KBM-7 (cell line): ENCODE measurements at regions not wholly inside any gene's neighbourhood (a gene's known extent, or its start where the extent isn't known, plus 50 kb on each side); places are given as distances from the start of the nearest gene placed in this dataset.

ENCODE experiments used
- DNase-seq: peaks from one replicate; pipeline ENCODE4 v3.0.0-alpha.2; 2015
- in situ Hi-C: fragments of 300-500 bp; cut with MboI; formaldehyde crosslinking; loops from 2 replicates; pipeline ENCODE4 v1.14.3; 2020; ENCODE audit warnings: low sequenced_read_pairs, low pct_unique_long_range_greater_than_20kb, mixed read lengths

DNA sequence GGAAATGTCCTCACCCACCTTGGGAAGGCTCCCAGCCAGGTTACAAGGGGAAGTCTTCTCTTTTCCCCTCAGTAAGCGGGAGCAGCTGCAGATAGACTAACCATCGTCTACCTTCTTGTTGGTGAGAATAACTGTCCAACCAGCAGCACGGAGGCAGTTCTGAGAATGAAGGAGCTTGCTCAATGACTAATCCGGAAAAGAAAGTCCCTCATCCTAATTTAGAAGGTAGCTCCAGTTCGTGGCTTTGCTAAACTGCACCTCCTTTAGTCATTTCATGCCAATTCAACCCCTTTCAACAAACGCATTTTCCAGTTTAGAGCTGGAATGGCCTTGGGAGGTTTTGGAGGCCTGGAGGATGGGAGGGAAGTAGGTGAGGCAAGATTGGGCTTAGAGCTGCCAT is 527.4 kb upstream of the PROK2 start:
- in situ Hi-C loops, result no loop called here
- peak; percentile 45 for DNase-seq

DNA sequence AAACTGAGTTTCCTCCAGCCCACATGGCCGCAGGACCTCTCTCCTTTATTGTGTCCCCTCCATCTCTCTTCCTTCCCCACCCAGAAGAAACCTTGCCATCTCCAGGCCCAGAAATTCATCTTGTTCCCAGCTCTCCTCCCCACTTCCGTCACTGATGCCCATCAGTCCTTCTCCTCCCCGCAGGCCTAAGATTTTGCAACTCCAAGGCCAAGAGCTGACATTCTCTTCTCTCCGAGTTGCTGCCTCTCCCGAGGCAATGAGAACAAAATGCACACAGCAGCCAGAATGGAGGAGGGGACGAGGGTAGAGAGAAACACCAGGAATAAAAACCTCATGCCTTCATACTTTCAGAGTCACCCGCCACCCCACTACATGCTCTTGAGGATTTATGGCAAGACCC is 526.5 kb upstream of the PROK2 start:
- DNase-seq, result no peak
- in situ Hi-C loops, result no loop called here

DNA sequence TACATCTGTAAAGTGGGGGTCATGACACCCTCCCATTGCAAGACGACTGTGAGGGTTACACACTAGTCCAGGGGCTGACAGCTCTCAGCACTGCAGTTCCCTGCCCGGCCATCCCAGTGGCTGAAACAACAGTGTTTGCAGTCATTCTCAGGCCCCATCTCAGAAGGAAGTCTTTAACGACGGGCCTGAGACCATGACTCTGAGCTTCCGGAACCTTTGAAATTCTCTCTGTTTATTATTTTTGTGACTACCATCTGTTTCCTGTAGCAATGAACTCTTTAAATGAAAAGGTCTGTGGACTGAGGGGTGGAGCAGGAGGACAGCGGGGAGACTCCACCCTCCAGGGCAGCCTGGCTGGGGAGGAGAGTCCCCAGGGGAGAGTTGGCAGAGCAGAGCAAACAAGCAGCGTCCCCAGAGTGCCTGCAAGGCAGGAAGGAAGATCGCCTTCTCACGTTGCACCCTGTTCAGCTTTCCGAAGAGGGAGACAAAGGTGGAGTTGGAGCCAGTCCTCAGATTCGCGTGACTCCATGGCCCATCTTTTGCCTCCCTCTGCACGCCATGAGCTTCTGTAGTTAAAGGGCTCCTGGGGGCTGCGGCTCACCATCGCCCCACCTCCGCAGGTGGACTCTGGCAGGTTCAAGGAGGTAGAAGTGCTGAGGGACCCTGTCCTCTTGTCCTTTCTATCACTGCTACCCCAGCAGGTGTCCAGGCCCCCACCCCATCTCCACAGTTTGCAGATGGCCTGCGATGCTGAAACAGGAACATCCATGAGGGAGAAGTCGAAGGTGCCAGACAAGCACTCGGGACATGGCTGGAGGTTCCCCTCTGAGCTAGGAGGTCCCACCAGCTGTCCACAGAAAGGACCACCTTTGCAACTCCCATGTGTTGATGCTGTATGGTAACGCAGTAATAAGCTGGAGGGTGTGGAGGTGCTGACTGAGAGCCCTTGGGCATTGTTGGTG is 525.8 kb upstream of the PROK2 start:
- in situ Hi-C loops, result no loop called here

DNA sequence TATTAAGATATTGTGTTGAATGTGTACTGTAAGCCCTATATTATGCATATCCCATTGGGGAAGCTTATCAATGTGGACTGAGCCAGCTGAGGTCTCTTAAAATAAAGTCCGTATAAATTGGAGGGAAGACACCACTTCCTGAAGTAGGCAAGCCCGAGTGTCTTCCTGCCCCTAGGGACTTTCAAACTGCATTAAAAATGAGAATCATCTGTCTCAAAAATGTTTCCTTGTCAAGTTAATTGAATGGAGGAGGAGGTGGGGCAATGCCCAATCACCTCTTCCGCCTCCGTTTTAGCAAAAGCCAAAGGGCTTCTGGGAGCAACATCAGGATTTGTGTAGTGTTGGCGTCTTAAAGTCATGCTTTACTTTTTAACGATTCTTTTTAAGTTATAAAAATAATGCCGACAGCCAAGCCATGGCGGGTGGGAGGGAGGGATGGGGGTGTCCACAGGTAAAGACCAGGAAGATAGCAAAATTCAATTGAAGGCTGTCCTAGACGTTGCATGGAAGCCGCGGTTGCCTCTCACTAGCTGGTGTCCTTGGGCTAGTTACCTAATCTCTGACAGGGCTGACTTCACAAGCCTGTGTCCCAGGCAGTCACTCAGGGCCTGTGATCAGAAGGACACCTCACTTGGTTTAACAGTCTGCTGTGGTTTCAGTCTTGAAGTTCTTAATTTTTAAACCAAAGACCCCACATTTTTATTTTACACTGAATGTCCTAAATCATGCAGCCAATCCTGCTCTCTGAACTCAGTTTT is 524.9 kb upstream of the PROK2 start:
- peak; percentile 82 for DNase-seq
- in situ Hi-C loops, result no loop called here

More for the DNA sequence above, 525.8 kb upstream of the PROK2 start:
- peak; percentile 97 for DNase-seq

DNA sequence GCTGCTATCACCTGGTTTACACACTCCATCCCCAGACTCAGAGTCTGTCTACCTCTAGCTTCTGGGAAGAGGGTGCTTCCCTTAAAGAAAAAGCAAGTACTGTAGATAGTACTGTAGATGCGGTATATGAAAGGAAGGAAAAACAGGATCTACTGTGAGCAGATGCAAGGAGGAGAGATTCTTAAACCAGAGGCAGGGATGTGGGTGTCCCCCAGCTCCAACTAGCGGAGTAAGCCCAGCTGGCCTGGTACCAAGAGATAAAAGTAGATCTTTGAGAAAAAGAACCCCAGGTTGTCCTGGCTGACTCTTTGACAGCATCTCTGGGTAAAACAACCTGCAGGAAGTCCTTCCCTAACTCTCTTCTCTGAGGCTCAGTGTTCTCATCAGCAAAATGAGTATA is 523.7 kb upstream of the PROK2 start:
- no peak for DNase-seq
- in situ Hi-C loops, result no loop called here

DNA sequence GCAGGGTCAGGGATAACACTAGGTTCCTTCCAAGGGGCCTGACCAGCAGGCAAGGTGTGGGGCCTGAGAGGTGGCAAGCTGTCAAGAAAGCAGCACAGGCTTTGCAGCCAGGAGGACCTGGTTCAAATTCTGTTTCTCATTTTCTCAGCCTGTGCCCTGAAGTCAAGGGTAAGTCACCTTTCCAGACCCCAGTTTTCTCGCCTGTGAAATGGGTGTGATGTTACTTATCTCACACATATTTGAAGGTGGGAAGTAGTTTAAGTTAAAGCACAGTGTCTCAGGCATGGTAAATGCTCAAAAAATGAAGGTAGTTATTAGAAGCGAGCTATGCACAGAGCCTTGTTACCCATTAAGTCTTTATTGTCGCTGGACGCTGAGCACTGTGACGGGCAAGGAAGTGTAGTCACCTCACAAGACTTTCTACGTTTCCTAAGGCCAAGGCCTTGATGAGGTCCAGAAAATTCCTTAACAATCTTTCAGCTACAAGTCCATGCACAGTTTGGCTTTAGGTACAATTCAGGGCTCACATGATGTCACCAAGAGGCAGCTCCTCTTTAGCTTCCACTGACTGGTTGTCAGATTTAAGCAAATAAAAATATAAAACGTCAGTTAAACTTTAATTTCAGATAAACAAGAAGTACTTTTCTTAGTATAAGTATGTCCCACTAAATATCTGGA is 522.6 kb upstream of the PROK2 start:
- DNase-seq, result no peak
- in situ Hi-C loops, result no loop called here

DNA sequence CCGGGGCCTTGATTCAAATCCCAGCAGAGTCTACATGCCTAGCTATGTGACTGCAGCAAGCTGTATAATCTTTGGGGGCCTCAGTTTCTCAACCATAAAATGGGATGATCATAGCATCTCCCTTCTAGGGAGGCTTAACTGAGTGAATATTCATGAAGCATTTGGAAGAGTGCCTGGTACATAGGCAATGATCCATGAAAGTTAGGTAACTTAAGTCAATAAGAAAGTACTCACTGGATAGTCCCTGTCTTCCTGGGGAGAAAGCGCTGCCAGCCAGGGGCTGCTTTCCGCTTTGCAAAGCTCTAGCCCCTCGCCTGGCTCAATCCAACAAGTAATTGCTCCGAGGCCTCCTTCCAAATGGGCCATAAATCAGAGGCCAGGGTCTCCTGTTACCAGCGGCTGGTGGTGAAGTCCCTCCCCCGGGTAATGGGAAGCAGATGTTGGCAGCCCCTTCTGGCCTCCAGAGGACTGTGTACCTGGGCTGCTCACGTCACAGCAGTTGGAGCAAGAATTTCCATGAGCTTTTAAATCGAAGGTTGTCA is 521.9 kb upstream of the PROK2 start:
- in situ Hi-C loops, result no loop called here
- DNase-seq, result peak; percentile 61

DNA sequence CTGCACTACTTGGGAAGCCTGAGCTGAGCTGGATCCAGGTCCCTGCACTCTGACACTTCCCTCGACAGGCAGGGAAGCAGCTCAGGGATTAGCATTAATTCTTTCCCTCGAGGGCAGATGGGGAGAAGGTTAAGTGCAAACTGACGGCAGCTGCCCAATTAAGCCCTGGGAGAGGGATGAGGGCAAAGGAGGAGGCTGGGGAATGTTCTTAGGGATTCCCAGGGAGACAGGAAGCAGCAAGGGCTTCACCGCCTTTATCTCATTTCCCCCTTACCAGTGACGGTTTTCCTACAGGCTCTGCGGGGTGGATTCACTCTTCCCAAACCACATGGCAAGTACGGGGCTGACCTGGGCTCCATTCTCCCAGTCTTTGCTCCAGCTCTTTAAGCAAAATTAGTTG is 519.0 kb upstream of the PROK2 start:
- no peak for DNase-seq
- in situ Hi-C loops, result no loop called here

DNA sequence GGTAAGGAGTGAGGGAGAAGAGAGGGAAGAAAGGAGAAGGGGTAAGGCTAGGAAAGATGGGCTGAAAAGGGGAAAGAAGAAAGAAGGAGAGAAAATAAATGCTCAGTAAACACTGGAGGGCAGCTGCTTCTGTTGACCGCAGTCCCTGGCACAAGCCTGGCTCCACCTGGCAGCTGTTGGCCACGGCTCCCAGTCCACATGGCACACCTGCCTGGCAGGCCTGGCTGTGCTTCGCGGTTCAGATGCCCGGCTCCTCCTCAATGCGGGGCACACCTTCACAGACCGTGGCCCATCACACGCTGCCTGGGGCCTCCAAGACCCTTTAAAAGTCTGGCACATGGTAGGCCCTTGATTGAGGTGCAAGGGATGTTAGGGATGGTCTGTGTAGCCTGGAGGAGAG is 516.8 kb upstream of the PROK2 start:
- in situ Hi-C loops, result no loop called here
- DNase-seq, result no peak

DNA sequence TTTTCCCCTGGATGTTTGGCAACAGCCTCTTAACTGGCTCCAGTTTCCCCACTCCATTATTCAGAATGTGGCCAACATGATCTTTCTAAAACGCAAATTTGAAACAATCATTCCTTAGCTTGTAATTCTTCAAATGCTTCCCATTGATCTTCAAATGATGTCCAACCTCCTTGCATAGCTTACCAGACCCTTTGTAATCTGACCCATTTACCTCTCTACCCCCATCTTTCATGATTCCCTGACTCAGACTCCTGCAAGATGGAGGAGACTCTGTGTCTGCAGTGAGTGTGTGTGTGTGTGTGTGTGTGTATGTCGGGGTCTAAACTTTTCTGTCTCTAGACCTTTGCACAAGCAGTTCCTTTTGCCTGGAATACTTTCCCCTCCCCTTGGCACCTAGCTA is 515.7 kb upstream of the PROK2 start:
- in situ Hi-C loops, result no loop called here
- DNase-seq, result no peak

DNA sequence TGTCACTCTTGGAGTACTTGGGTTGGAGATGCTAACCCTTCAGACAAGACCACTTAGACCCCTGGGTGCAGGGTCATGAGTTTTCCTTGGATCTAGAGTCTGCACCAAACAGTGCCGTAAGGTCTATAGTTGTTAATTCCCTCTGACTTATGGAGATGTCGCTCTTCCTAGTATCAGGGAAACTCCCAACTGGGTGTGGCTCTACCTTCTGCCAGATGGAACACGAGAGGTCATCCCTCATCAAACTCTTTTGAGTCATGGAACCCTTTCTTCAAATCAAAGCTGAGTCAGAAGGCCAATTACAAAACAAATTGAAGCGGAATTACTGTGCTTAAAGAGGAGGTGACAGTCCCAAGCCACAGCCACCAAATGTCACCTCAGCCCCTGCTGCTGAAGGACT is 514.9 kb upstream of the PROK2 start:
- in situ Hi-C loops, result no loop called here
- no peak for DNase-seq

DNA sequence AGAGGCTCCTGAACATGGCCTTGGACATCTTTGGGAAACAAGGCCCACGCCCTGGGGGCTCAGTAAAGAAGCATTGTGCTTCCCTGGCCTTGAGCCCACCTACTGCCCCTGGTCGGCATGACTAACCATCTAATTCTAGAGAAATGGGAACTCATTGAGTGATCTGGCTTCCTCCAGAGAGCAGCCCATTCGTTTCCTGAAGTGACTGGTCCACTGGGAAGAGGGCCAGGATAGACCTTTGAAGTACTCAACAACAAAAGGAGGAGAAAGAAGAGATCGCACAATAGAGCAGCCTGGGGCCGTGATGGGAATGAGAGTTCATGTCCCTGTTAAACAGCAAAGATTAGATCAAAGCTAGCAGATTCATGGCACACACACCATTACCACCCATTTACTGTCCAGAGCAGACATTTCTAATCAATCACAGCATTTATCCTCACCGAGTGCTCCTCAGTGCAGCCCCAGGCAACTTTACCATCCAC is 514.4 kb upstream of the PROK2 start:
- DNase-seq, result no peak
- in situ Hi-C loops, result no loop called here

DNA sequence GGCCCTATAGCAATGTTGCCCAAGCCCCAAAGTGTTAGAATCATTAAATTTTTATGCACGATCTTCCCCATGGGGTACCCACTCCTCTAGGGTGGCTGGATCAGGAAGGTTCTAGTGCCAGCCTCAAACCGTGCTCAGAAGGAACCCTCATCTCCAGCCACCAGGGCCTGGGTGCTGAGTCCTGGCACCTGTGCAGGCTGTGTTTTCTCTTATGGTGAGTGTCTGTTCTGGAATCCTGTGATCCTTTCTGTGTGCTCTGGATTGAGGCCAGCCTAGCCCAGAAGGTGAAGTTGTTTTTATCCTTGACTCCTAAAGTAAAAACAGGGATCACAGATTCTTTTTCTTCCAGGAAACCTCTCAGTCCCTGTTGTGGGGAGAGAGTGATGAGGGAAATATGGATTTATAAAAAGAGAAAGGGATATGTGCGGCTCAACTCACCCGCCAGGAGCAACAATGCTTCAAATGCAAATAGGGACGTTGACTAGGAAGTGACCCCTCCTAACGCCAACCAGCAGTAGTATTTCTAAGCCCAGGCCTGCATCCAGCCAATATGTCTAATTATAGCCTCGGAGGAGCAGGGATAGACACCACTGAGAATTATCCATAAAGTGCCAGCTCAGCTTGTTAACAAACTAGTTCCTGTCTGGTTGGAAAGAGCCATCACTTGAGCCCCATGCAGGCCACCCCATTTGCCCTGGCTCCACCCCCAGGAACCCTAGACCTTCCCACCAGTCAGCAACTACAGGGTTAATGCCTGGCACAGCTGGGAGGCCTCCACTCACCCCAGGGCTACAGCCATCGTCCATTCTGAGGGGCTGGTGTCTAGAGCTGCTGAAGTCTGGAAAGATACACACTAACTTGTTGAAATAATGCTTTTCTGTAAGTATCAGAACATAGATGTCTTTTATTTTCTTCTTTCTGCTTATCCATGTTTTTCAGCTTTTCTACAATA is 513.5 kb upstream of the PROK2 start:
- no peak for DNase-seq
- in situ Hi-C loops, result no loop called here

DNA sequence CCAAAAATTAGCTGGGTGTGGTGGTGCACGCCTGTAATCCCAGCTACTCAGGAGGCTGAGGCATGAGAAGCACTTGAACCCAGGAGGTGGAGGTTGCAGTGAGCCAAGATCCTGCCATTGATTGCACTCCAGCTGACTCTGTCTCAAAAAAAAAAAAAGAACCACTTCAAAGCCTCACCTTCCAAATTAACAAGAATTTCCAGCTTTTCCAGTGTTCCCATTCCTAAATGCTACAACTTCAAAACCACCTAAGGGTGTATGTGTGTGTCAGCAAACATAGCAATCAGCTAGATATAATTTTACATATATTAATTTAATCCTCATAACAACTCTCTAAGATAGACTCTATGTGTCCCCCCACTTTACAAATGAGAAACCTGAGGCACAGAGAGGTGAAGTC is 512.5 kb upstream of the PROK2 start:
- DNase-seq, result no peak
- in situ Hi-C loops, result no loop called here

DNA sequence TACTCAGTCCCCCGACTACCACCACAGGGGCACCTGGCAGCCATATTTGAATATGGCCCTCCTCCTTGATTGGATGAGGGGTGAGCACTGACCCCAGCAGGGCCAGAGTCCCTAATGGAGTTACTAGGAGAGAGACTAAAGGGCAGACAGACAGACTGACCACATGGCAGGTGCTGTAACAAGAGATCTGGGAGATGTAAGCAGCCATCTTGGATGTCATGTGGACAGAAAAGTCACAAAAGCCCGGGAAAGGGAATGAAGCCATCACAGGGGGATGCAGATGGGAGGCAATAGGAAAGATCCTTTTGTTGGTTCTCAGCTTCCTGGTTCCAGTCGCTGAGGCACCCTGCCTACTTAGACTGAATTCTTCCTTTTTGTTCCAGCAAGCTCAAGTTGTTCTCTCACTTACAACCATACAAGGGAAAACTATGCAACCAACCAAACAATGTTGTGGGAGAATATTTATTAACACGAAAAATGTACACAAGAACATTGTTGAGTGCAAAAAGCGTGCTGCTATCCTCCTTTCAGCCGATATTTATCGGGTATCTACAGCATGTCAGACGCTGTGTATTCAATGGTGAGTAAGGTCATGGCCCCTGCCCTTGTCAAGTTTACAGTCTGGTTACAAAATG is 511.6 kb upstream of the PROK2 start:
- in situ Hi-C loops, result no loop called here
- no peak for DNase-seq

DNA sequence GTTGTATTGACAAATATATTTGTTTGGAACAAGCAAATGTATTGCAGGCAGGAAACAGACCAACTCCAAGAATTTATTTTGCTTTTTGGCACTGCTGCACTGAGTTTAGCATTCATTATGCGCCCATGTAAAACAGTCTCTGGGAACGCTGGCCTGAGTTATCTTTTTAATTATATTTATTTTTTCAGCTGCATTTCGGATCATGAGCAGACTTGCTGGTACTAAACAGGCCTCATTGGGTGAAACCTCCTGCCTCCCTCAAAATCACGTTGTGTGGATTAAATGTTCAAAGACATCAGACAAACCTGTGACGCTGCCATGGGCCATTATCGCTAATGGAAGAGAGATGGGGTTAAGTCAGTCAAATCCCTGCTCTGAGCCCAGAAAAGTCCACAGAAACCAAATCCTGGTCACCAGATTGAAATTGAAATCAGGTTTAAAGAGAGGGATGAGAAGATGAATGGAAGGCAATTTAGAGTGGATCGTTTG is 511.1 kb upstream of the PROK2 start:
- no peak for DNase-seq
- in situ Hi-C loops, result no loop called here

DNA sequence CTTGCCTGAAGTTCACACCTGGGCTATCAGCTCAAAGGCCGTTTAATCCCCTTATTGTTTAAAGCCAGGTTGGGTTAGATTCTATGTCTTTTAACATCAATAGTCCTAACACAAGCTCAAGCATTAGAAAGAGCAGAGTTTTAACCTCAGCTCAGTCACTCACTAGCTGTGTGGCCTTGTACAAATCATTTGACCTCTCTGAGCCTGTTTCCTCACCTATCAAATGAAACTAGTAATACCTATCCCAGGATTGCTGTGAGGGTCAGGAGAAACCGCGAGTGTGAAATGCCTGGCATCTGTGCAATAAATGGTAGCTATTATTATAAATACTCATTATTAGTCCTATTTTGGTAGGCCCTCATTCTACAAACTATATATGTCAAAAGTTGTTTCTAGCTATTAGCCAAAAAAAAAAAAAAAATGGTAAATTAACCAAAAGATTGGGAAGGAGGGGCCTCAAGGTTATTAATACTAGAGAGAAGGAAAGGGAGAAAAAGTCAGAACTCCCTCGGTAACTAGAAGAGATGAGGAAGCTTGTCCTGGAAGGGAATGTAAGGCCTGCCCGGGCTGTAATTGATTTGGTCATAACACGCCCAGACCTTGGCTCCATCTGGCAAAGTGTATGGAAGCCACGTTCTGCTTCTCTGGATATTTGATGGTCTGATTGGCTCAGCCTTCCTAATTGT is 510.5 kb upstream of the PROK2 start:
- no peak for DNase-seq
- in situ Hi-C loops, result no loop called here
